ENCODE measurements at regions not wholly inside any gene's neighbourhood (a gene's known extent, or its start where the extent isn't known, plus 50 kb on each side); places are given as distances from the start of the nearest gene placed in this dataset.

DNA sequence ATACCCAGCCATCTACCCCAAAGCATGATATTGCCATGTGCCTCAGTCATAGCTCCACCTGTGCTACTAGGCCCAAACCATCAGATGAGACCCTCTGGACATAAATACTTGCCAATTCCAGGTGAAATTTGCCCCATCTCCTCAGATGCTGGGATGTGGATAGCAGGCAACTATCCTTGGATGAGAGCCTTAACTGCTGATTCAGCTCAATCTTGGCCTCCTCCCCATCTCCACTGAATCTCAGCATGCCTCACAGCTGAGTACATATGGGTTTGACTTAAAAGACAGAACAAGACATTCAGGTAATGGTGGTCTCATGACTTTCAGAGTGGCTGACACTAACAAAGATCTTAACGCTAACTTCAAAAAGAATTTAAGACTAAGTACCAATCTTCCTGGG lies 50.8 kb upstream of the KLHL13 start:
- no peak for DNase-seq (ENCODE audit: low spot score)

DNA sequence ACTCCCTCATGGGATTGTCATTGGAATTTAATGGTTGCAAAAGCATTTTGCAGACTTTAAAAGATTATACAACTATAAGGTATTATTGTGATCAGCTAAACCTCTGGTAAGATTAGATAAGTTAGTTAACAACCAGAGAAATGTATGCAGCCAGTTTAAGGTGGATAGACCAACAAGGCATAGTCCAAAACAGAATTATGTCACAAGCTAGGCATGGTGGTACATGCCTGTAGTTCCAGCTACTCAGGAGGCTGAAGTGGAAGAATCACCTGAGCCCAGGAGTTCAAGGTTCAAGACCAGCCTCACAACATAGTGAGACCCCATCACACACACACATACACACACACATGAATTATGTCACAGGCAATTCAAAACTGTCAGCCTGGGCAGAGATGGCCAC lies 54.7 kb upstream of the KLHL13 start:
- DNase-seq (ENCODE audit: low spot score) = no peak

DNA sequence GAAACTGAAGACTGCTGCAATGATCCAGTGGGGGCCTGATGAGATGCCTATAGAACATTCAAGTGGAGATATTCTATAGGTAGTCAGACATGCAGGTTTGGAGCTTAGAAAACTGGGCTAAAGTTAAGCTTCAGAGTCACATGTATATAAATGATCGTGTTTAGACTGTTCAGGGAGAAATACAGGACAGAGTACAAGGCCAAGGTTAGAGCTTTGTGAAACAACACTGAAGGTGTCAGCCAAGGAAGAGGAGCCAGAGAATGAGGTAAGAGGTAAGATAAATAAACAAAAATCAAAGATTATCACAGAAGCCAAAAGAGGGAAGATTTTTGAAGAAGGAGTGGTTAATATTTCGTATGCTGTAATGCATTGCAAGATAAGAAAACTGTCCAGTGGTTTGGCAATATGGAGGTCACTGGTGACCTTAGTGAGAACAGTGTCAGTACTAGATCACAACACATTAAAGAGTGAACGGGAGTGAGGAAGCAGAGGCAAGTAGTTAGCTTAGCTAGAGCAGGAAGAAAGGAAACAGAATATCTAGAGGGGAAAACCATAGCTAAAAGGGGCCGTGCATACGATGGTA lies 58.0 kb upstream of the KLHL13 start:
- DNase-seq (ENCODE audit: low spot score) = no peak

DNA sequence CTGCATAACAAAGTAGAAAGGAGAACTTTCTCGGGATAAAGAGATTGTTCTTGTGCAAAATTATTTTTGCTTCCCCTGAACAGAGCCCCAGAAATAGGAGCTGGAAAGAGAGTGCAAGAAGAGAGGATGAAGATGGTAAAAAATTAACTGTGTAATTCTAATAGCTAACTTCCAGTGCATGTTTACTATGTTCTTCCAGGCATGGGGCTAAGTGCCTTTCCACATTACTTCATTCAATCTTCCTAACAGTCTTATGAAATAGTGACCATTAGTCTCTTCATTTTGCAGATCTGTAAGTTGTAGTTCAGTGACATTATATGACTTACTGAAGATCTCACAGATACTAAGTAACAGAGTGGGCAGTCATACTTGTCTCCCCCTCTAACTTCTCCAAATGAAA lies 61.1 kb upstream of the KLHL13 start:
- no peak for DNase-seq (ENCODE audit: low spot score)

DNA sequence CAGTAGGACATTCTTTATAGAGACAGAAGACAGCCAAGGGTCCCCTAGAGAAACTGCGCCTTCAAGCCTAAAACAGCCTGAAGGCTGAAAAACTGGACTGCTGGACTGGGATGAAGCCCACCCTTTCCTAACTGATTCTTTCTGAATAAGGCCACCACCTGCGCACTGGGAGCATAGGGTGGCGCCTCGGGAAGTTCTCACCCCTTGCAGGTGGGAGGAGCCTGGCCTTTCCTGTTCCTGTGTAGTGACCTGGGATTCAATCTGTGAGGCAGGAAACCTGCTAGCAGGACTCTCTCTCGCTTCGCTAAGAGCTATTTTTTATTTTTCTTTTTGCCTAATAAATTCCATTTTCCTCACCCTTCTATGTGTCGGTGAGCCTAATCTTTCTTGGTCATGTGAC lies 61.8 kb upstream of the KLHL13 start:
- DNase-seq (ENCODE audit: low spot score) = no peak

DNA sequence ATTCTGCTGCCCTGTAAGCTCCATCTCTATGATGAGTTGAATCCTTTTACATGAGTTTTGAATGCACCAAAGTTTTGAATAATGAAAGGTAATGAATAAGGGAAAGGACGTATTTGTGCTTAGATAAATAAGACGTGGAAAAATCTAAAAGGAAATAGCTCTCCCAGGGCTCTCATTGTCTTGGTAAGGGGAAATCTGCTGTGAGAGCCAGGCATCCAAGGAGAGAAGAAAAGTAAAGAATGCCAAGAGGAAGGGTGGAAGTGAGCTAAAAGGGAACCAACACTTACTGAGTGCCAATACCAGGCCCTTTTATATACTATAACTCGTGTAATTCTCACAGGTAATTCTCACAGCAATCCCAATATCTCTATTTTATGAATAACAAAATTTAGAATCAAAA lies 62.6 kb upstream of the KLHL13 start:
- no peak for DNase-seq (ENCODE audit: low spot score)

DNA sequence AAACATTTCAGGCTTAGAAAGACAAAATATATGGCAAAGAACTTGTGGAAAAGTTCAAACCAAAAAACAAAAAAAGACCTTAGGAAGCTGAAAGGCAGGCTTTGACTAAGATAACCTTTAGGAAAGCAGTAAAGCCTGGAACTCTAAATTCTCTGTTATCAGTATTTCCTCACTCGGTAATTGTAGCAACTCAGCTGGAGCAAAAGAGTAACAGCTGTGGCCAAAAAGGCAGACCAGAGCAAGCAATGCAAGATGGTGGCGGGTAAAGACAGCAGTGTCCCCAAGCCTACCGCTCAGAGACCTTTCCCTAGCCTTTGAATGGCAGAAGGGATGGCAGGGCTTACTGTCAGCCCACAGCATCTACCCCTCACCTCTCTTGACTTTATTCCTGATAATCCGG lies 63.1 kb upstream of the KLHL13 start:
- DNase-seq (ENCODE audit: low spot score) = no peak

DNA sequence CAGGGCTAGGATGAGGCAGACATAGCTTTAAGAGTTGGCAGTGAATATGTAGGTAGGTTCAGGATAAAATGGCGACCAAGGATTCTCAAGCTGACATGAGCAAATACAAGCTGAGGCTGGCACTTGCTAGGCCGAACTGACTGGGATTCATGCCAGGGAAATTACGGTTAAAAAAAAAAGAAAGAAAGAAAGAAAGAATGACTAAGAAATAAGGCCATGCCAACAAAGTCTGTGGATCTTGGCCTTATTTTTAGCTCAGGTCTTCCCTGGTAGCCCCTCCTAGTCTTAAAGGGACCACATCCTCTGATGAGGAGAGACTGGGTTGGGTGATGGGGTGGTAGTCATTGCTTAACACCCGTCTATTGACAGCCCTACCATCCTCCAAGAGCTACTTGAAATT lies 64.4 kb upstream of the KLHL13 start:
- DNase-seq (ENCODE audit: low spot score) = no peak

DNA sequence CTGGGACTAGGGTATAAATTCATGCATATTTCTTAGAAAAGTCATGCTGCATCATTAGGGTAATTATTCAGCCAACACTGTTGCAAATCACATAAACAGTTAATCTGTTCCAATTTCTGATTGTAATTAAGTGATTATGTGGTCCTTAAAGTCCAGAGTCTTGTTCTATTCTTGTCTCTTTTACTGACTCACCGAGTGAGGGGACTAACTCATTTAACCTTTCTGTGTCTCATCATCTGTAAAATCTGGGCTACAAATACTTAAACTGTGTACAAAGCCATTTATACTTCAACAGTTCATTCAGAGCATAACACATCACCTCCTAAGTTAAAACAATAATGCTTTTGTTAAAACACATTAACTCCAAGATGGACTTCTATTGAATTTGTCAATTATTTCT lies 65.4 kb upstream of the KLHL13 start:
- no peak for DNase-seq (ENCODE audit: low spot score)

DNA sequence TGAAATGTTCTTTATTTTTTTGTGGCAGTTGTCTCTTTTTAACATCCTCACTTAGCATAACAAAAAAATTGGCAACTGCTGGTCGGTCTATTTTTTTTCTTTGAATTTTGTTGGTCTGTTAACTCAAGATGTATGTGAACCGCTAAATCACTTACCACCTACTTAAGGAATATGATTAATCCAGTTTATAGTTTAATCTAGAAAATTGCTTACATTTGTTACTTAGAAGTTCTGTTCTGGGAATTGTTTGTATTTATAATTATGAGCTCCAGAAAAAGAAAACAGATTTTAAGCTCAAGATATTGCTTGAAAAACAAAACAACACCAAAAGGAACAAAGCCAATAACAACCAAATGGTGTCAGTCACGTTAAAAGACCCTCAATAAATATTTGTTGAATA lies 66.1 kb upstream of the KLHL13 start:
- no peak for DNase-seq (ENCODE audit: low spot score)

DNA sequence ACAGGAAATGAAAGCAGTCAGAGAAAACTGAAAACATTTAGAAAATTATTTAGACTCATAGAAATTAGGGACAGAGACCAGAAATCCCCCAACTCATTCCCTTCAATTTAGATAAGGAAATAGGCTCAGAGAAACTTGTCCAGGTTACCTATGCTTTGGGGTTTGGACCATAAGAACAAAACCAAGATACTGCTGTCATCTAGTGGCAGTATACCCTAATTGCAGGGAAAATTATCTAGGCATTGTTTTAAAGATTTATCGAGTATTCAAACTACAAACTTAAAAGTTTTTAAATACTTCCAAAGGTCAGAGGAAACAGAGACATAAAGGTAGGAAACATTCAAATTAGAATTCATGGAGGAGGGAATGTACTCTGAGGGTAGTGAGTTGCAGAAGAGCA lies 67.0 kb upstream of the KLHL13 start:
- DNase-seq (ENCODE audit: low spot score) = no peak

DNA sequence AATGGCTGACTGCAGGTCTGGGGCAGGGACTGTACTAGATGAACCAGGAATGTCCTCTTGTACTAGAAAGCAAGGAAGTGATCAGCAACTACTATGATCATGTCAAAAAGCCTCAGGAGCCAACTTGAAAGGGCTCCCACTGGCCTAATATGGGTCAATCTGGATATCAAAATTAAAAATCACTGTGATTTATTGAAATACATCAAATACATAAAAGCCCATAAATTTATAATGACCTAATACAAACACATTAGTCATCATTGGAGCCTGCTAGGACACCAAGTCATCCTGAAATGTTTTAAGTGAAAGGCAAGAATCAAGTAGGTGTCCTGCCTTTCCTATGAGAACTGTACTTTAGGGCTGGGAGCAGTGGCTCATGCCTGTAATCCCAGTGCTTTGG lies 70.5 kb upstream of the KLHL13 start:
- DNase-seq (ENCODE audit: low spot score) = no peak

DNA sequence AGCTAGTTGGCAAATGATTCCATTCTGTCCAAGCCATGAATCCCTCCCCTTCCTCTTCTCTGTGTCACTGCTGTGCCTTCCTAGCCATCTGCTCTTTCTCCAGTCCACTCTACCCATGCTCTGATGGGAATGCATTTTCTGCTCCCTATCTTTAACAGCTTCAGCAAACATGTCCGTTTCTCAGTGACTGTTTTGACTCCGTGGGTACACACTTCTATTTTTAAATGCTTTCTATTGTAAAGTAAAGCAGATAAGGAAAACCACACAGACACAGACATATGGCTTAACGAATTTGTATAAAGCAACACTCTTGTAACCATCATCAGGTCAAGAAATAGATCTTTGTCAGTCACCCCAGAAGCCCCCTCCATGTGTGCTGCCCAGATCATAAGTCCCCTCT lies 72.4 kb upstream of the KLHL13 start:
- DNase-seq (ENCODE audit: low spot score) = no peak

DNA sequence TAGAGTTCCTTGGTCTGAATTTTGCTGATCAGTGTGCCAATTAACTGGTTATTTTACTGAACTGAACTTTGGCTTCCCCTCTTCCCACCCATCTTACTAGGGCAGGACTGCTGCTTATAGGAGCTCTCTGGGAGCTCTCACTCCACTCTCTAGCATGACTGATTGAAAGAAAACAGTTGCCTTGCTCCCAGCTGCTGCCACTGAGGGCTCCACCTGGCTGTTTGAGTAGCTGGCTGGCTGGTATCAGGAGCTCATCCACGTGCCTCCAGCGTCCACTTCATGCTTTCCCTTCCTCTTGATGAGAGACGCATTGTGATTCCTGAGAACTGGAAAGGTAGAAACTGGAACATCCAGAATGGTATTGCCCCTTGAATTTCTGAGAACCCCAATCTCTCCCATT lies 73.0 kb upstream of the KLHL13 start:
- no peak for DNase-seq (ENCODE audit: low spot score)

DNA sequence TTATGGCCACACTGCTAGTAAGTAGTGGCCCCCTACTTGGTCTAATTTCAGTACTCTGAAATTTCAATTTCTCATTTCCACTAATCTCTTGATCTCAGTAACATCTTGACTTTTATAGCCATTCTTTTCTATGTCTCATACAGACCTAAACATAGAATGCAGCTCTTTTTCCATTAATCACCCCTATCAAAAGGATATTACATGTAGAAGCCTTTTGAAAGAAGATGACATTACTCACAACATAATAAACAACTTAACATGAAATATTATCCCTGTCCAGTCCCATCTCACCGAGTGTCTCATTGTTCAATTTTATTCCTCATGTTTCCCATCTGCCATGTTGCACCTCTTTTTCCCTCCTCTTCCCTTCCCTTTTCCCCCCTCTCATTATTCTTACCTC lies 81.1 kb upstream of the KLHL13 start:
- DNase-seq (ENCODE audit: low spot score) = no peak

DNA sequence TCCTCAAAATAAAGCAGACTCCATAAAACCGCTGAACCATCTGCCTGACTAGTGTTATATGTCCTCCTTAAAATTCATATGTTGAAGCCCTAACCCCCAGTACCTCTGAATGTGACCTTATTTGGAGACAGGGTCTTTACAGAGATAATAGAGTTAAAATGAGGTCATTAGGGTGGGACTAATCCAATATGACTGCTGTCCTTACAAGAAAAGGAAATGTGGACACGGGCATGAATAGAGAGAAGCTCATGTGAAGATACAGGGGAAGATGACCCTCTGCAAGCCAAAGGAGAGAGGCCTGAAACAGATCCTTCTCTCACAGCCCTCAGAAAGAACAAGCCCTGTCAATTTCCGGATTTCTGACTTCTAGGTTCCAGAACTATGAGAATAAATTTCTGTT lies 82.0 kb upstream of the KLHL13 start:
- no peak for DNase-seq (ENCODE audit: low spot score)

DNA sequence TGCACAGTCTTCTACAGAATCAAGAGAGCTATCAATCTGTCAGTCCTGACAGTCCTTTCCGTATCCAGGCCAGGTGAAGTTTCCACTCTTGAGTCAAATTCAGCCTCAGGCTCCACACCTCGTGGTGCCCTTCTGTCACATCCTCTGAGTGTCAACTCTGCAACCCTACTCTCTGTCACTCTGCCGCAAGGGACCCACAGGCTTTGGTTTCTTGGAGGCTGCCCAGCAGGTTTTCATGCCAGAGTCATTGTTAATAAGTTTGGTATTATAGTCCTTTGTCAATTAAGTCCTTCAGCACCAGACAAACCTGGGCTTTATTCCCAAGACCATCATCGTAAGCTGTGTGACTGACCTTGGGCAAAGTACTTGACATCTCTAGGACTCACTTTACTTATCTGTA lies 83.4 kb upstream of the KLHL13 start:
- no peak for DNase-seq (ENCODE audit: low spot score)

DNA sequence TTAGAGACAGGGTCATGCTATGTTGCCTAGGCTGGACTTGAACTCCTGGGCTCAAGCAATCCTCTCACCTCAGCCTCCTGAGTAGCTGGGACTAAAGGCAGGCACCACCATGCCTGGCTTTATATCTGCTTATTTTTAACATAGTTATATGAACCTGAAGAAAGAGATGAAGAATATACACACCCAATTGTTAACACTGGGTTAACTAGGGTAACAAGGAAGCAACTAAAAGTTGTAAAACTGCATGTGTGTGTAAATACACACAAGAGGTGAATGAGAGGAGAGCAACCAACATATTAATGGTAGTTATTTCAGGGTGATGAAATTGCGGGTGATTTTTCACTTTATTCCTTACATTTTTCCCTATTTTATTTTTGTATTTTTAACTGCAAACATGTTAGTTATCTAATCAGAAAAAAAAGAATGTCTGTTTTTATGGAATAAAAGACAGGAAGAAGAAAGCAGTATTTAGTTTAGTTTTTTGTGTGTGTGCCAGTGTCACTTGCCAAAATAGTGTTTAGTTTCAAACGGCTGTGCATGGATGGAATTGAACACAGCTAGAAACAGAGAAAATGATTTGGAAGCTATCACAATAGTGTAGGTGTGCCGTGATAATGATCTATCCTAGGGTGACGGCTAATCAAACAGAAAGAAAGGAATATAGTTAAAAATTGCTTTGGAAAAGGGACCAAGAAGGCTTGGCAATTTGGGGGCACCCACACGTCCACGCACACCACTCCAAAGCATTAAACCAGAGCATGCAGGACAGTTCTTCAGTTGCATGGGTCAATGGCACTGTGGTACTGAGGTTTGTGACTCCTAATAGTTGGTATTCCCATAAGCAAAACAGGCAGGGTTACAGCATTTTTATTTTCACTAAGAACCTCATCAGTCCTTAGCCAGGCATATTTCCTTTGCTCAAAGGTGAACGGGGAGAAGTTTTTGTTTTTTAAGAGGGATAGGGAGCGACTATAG lies 89.1 kb upstream of the KLHL13 start:
- no peak for DNase-seq (ENCODE audit: low spot score)

DNA sequence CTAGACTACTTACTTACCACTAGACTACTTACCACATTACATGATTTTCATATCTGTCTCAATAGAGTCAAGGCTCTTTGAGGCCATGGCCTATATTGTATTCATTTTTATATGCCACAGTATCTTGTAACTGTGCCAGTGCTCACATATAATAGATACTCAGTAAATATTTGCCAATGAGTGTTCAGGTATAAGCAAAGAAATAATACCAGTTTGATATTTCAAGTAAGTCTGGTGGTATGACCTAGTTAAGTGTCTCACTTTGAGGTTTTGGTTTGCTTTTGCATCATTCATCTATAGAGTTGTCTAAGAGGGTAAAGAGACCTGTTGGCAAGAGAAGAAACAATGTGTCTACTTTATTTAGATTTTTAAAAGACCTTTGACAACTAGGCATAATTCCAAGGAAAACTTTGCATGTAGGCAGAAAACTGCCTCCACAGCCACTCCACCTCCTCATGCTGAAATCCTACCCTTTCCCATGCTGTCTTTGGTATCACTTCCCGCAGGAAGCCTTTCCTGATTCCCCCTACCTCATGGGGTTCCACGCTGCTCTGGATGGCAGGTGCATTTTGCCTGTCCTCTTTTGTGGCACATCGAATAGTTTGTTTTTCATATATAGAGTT lies 91.3 kb upstream of the KLHL13 start:
- DNase-seq (ENCODE audit: low spot score) = no peak

DNA sequence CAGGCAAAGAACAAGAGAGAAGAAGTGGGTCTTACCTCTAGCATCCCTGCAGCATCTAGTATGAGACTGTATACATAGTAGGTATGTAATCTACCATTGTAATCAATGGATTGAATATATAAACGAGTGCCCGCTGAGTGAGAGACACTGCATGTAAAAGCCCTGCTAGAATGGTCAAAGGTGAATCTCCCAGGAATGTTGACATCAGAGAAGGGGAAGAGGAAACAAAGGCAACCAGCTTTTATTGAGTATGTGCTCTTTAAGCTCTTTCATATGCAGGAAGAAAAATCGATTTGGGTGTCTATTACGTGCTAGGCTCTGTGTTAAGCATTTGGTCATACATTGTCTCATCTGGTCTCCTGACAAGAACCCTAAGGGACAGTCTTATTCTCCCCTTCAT lies 91.9 kb upstream of the KLHL13 start:
- no peak for DNase-seq (ENCODE audit: low spot score)

DNA sequence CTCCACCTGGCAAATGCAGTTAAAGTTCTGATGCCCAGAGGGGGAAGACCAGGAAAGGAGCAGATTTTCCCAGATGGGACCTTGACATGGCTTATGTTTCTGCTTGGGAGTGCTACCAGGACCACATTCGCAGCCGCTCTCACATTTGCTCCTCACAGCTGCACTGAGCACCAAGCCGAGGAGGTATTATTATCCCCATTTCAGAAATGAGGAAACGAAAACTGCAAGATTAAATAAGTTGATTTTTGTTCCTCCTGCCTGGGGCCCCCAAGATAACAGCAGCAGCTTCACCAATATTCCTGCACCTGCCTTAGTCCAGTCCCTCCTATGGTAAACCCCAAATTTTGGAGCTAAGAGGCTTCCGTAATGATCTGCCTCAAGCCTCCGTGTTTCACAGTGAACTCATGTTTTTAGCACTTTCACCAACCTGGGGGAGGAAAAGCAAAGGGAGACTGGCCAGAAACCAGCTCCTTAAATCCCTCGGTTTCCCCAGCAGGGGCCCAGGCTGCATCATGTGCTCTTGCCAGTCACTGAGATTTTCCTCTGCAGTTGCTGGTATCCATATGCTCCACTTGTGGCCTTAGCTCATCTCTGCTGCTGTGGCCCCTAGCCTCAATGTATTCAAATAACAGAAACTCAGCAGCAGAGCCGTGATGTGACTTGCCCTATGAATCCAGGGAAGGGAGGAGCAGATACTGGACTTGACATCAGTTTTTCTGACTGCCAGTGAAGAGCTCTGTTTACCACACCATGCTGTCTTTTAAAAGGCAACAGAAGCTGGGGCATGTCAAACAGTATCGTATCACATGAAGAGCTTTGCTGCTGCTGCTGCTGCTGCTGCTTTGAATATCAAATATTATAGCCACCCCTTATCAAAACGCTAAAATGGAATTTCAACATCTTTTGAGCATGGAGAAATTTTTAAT lies 95.5 kb upstream of the KLHL13 start:
- no peak for DNase-seq (ENCODE audit: low spot score)

DNA sequence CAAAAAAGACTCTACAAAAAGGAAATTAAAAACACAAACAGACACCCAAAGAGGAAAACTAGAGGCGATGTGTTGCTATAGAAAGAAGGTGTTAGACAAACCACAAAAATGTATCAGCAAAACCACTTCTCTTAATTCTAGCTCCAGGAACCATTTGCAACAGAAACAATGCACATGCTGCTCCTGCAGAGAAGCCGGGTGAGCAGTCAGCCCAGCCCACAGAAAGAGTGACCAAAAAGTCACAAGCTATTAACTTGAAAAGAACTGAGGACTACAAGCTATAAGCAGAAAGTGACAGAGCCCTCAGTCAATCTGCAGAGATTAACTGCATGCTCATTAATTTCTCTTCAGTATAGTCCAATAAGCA lies 96.2 kb upstream of the KLHL13 start:
- DNase-seq (ENCODE audit: low spot score) = no peak

Data from umbilical cord (tissue), 1 donor.